AG20443 (cell line): ENCODE measurements at regions not wholly inside any gene's neighbourhood (a gene's known extent, or its start where the extent isn't known, plus 50 kb on each side); places are given as distances from the start of the nearest gene placed in this dataset.
A peak's percentile ranks its signal among the peaks of the same experiment; 100 is the strongest.

Experiments
- DNase-seq: peaks from one replicate; pipeline ENCODE4 v3.0.0; 2012; ENCODE audit warnings: low spot score, mixed read lengths

- no peak for DNase-seq
Measured at GRCh38 chr7:25360451-25360850, 132.2 kb upstream of the NPVF start.

- no peak for DNase-seq
Measured at GRCh38 chr7:25361387-25361786, 133.1 kb upstream of the NPVF start.

GRCh38 chr7:25361863-25362262, 133.6 kb upstream of the NPVF start:
- DNase-seq: peak; percentile 16

- DNase-seq: no peak
Measured at GRCh38 chr7:25368599-25369201, 140.4 kb upstream of the NPVF start.

- DNase-seq: no peak
Measured at GRCh38 chr7:25369786-25370185, 141.5 kb upstream of the NPVF start.

GRCh38 chr7:25371972-25372371, 143.7 kb upstream of the NPVF start:
- no peak for DNase-seq

- no peak for DNase-seq
Measured at GRCh38 chr7:25375805-25376600, 147.7 kb upstream of the NPVF start.

GRCh38 chr7:25379351-25380300, 151.3 kb upstream of the NPVF start:
- no peak for DNase-seq

GRCh38 chr7:25381818-25382589, 153.7 kb upstream of the NPVF start:
- no peak for DNase-seq

GRCh38 chr7:25382869-25383268, 154.6 kb upstream of the NPVF start:
- DNase-seq: no peak

GRCh38 chr7:25383402-25383801, 155.1 kb upstream of the NPVF start:
- DNase-seq: no peak

GRCh38 chr7:25384788-25385505, 156.7 kb upstream of the NPVF start:
- no peak for DNase-seq

- DNase-seq: no peak
Measured at GRCh38 chr7:25385506-25386136, 157.3 kb upstream of the NPVF start.

- no peak for DNase-seq
Measured at GRCh38 chr7:25386311-25386744, 158.0 kb upstream of the NPVF start.

GRCh38 chr7:25388681-25389080, 160.4 kb upstream of the NPVF start:
- DNase-seq: no peak

GRCh38 chr7:25389489-25390106, 161.3 kb upstream of the NPVF start:
- peak; percentile 61 for DNase-seq

- DNase-seq: peak; percentile 36
Measured at GRCh38 chr7:25391295-25391861, 163.1 kb upstream of the NPVF start.

GRCh38 chr7:25391961-25392587, 163.8 kb upstream of the NPVF start:
- DNase-seq: no peak

- DNase-seq: no peak
Measured at GRCh38 chr7:25392588-25393338, 164.5 kb upstream of the NPVF start.
